OCI-LY7 (cell line): ENCODE measurements at regions not wholly inside any gene's neighbourhood (a gene's known extent, or its start where the extent isn't known, plus 50 kb on each side); places are given as distances from the start of the nearest gene placed in this dataset.
"Not testable (repeated sequence)": the region's sequence is repeated elsewhere in the genome, so short reads cannot be mapped to it uniquely, and the experiment has no call there.

Experiments
- EZH2phosphoT487 ChIP-seq: fragments of 200-600 bp; sonication (generic); IDR thresholded peaks from 2 replicates; pipeline ENCODE4 v1.6.1; 2018; ENCODE audit warnings: low read depth, borderline replicate concordance, mild to moderate bottlenecking, mixed run types, antibody characterized with exemption, low read length, moderate library complexity, mixed read lengths
- TF ChIP-seq, protein P1 (sequence below): fragments of 200-600 bp; sonication (generic); conservative IDR thresholded peaks from 2 replicates; pipeline ENCODE4 v1.5.1; 2014; ENCODE audit warnings: mild to moderate bottlenecking, antibody characterized with exemption, low read length, moderate library complexity, mixed read lengths

DNA sequence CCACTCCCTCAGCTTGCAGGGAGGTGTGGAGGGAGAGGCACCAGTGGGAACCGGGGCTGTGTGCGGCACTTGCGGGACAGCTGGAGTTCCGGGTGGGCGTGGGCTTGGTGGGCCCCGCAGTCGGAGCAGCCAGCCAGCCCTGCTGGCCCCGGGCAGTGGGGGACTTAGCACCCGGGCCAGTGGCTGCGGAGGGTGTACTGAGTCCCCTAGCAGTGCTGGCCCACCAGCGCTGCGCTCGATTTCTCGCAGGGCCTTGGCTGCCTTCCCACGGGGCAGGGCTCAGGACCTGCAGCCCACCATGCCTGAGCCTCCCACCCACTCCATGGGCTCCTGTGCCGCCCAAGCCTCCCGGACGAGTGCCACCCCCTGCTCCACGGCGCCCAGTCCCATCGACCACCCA, 1319.1 kb downstream of the DSC3 start:
- TF ChIP-seq, protein P1, sequence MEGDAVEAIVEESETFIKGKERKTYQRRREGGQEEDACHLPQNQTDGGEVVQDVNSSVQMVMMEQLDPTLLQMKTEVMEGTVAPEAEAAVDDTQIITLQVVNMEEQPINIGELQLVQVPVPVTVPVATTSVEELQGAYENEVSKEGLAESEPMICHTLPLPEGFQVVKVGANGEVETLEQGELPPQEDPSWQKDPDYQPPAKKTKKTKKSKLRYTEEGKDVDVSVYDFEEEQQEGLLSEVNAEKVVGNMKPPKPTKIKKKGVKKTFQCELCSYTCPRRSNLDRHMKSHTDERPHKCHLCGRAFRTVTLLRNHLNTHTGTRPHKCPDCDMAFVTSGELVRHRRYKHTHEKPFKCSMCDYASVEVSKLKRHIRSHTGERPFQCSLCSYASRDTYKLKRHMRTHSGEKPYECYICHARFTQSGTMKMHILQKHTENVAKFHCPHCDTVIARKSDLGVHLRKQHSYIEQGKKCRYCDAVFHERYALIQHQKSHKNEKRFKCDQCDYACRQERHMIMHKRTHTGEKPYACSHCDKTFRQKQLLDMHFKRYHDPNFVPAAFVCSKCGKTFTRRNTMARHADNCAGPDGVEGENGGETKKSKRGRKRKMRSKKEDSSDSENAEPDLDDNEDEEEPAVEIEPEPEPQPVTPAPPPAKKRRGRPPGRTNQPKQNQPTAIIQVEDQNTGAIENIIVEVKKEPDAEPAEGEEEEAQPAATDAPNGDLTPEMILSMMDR, result not testable (repeated sequence)
- TF ChIP-seq EZH2phosphoT487, result not testable (repeated sequence)
